ENCODE measurements at regions not wholly inside any gene's neighbourhood (a gene's known extent, or its start where the extent isn't known, plus 50 kb on each side); places are given as distances from the start of the nearest gene placed in this dataset.
"Not testable (repeated sequence)": the region's sequence is repeated elsewhere in the genome, so short reads cannot be mapped to it uniquely, and the experiment has no call there.

GRCh38 chr2:180695586-180696401, 284.6 kb upstream of the UBE2E3 start:
- DNase-seq (ENCODE audit: low read depth): no peak

DNA sequence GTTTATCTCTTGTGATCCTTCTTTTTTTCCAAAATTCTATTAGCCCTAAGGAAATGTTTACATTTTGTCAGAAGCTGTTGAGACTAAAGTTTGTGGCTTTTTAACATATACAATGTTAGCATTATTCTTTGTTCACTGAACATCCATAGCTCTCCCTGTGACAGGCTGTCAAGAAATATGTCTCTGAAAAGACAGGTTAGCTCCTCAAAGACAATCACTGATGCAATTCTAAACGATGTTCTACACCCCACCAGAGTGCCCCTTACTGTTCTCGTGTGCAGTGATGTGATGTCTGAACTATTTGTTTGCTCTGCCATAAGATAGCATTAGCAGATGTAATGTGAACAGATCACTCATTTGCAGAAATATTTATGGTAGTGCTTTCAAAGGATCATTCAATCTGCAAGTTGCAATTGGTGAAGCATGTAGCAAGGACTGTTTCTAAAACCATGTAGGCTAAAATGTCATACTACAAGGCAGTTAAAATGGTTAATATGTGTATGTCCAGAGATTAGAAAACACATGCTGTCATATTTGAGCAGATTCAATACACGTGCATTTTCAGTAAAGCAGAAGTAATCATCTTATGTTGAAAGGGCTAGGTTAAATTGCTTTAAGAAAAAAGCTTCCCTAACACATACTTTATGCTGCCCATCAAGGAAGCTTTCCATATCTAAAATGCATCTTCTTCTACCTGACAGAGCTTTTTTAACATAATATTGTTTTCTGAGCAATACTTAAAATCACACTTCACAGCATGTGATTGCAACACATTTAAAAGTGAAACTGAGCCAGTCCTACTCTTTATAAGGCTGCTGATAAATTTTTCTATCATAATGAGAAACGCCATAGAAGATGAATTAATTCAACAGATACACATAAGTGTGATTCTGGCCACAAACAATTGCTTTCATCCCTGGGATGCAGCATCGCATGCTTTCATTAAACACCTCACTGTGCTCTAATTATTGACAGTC, 285.7 kb upstream of the UBE2E3 start:
- DNase-seq (ENCODE audit: low read depth): no peak

DNA sequence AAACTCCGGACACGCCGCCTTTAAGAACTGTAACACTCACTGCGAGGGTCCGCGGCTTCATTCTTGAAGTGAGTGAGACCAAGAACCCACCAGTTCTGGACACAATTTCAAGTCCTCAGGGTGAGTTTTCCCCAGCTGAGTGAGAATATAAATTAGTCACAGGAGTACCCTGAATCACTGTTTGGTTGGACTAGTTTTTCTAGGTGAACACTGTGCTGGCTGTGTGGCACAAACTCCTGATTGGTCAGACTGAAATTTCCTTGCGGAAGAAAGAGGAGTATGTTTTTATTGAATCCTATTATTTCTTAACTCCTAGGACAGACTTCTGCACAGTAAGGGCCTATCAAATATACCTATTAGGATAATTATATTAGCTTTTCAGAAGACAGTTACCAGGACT, 288.1 kb upstream of the UBE2E3 start:
- DNase-seq (ENCODE audit: low read depth): no peak

DNA sequence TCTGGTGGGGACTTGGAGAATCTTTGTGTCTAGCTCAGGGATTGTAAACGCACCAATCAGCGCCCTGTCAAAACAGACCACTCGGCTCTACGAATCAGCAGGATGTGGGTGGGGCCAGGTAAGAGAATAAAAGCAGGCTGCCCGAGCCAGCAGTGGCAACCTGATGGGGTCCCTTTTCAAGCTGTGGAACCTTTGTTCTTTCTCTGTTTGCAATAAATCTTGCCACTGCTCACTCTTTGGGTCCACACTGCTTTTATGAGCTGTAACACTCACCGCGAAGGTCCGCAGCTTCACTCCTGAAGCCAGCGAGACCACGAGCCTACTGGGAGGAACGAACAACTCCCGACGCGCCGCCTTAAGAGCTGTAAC, 288.6 kb upstream of the UBE2E3 start:
- not testable (repeated sequence) for DNase-seq (ENCODE audit: low read depth)

DNA sequence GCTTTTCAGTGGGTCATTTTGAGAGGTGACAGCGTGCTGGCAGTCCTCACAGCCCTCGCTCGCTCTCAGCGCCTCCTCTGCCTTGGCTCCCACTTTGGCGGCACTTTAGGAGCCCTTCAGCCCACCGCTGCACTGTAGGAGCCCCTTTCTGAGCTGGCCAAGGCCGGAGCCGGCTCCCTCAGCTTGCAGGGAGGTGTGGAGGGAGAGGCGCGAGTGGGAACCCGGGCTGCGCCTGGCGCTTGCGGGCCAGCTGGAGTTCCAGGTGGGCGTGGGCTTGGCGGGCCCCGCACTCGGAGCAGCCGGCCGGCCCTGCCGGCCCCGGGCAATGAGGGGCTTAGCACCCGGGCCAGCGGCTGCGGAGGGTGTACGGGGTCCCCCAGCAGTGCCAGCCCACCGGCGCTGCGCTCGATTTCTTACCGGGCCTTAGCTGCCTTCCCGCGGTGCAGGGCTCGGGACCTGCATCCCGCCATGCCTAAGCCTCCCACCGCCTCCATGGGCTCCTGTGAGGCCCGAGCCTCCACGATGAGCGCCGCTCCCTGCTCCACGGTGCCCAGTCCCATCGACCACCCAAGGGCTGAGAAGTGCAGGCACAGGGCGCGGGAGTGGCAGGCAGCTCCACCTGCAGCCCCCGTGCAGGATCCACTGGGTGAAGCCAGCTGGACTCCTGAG, 289.1 kb upstream of the UBE2E3 start:
- not testable (repeated sequence) for DNase-seq (ENCODE audit: low read depth)

DNA sequence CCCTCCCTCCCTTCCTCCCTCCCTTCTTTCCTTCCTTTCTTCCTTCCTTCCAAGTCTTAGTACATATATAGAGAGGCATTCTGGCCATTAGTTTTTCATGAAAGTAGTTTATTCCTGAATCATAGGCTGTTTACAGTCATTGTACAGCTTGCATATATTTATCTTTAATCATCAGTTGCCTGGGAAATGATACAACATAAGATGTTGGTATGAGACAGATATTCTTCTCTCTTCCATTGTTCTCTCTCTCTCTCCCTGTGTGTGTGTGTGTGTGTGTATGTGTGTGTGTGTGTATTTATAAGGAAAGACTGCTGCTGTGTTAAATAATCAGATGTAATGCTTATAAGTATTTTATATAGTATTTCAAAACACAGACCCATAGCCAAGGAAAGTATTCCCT, 289.8 kb upstream of the UBE2E3 start:
- DNase-seq (ENCODE audit: low read depth): no peak

GRCh38 chr2:180682871-180683270, 297.5 kb upstream of the UBE2E3 start:
- no peak for DNase-seq (ENCODE audit: low read depth)

GRCh38 chr2:180679693-180680092, 300.7 kb upstream of the UBE2E3 start:
- no peak for DNase-seq (ENCODE audit: low read depth)

DNA sequence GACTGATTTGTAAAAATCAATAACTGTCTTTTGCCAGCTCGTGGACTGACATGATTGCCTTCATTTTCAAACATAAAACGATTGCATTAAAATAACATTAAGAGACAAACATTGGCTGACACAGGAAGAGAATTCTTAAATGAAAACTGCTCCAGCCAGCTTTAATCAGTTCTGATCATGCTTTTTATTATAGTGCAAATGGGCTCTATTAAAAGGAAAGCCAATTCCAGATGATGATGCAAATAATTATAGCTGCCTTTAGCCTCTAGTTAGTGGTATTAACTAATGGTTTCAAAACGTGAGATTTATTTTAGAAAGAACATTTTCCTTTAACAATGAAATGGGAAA, 301.8 kb upstream of the UBE2E3 start:
- no peak for DNase-seq (ENCODE audit: low read depth)

- DNase-seq (ENCODE audit: low read depth): no peak
Observed at GRCh38 chr2:180677930-180678624, 302.3 kb upstream of the UBE2E3 start.

DNA sequence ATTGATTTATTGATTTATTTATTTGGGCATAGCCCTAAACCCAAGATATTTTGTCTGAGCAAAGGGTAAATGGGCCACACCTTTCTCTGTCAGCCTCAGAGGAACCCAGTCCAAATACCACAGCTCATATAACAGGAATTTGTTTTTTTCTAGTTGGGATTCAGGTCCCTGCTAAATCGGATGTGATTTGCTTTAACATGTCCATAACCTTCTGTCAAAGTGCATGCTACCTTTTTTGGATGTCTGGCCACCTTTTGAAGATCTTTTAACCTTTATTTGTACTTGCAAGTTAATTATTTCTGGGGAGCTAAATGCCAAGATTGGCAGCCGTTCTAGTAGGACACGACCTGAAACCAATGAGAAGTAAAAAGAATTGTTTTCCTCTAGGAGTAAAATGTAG, 303.2 kb upstream of the UBE2E3 start:
- DNase-seq (ENCODE audit: low read depth): no peak

- DNase-seq (ENCODE audit: low read depth): no peak
Observed at GRCh38 chr2:180676520-180677025, 303.8 kb upstream of the UBE2E3 start.

GRCh38 chr2:180675170-180675569, 305.2 kb upstream of the UBE2E3 start:
- DNase-seq (ENCODE audit: low read depth): no peak

DNA sequence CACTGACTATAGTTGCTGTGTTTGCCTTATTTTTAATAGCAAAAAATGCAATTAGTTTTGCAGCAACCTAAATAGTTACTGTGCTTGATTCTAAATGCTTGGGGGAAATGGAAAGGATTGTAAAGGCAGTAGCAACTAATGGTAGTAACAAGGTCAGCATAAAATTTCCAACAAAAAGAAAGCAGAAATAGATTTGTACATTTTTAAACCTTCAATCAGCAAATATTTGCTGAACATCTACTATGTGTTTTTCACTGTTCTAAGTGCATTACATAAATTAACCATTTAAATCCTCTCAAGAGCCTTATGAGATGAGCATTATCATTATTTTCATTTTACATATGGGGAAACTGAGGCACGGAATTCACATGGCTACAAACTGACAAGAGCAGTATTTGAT, 308.0 kb upstream of the UBE2E3 start:
- DNase-seq (ENCODE audit: low read depth): no peak

DNA sequence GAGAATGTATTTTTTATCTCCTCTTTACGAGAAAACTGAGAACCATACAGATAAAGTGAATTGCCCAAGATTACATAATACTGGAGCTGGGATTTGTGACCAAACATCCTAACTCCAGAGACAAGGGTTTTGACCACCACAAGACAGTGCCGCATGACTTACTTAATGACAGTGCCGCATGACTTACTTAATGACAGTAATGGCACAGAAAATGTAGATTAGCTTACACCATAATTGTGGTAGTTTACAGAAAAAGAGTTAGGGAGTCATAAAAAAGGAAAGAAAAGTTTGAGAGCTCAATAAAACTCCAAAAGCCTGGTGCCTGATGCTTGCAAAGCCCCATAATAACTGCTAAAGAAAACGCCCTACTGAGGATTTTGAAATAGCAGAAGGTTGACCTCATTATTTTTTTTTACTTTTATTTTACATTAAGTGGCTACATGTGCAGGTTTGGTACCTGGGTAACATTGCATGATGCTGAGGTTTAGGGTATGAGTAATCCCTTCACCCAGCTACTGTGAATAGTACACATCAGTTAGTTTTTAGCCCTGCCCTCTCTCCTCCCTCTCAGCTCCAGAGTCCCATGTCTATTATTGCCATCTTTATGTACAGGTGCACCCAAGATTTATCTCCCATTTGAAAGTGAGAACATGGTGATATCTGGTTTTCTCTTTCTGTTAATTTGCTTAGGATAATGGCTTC, 310.0 kb upstream of the UBE2E3 start:
- no peak for DNase-seq (ENCODE audit: low read depth)

- DNase-seq (ENCODE audit: low read depth): no peak
Observed at GRCh38 chr2:180669016-180669415, 311.4 kb upstream of the UBE2E3 start.

DNA sequence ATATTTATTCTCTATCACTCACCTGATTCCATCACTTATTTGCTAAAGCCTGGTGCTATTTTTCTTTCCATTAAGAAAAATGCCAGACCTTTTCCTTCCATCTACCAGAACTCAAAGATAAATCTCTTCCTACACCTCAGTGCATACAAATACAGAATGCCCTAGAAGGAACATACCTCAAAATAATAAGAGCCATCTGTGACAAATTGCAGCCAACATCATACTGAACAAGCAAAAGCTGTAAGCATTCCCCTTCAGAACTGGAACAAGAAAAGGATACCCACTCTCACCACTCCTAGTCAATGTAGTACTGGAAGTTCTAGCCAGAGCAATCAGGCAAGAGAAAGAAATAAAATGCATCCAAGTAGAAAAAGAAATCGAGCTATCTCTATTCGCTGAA, 315.9 kb upstream of the UBE2E3 start:
- no peak for DNase-seq (ENCODE audit: low read depth)

DNA sequence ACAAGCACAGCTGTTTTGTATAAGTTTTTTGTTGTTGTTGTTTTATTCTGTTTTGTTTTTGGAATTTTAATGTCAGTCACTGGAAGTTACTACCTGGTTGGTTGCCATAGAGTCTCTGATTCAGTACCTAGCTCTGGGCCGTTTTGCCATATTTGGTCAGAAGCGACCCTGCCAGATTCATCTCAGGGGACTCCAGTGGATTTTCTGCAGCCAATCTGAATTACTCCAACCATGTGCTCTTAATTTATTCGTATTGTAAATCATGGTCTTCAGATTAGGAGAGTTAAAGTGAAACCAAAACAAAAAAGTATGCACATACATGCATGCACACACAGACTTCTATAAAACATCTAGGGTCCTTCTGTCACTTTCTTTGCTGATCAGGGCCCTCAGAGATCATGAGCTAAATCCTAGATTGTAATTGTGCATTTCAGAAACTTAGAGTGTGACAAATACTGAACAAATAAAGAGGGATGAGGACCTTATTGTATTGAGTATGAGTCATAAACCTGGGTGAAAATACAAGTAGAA, 317.4 kb upstream of the UBE2E3 start:
- DNase-seq (ENCODE audit: low read depth): no peak

DNA sequence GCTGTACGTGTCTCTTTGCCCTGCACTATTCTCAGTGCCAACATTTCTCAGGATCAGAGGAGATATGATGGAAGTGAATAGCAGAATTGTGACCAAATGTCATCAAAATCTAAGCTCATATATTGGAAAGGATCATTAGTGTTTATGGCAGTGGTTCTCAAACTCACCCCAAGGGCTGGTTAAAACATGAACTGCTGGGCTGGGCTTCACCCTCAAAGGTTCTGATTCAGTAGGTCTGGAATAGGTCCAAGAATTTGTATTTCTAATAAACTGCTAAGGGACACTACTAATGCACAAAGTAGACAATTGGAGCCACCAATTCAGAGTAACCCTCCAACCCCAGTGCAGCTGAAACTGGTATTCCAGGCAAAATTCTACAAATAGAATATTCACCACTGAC, 317.9 kb upstream of the UBE2E3 start:
- DNase-seq (ENCODE audit: low read depth): no peak

DNA sequence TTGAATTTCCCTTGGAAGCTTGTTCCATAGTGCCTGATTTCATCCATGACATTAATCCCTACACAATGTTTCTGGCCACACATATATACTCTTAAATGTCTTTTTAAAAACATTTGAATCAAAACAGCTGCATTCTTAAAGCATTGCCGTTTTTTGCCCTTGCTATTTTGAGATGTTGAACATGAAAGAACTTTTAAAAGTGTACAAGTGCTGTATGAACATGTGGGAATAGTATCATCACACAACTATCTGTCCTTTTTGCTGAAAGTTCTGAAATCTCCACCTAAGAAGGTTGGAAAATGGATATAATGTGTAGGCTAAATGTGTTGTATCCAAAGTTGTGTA, 318.7 kb upstream of the UBE2E3 start:
- DNase-seq (ENCODE audit: low read depth): no peak
